Neural progenitor cell (in vitro differentiated cells): ENCODE measurements at regions not wholly inside any gene's neighbourhood (a gene's known extent, or its start where the extent isn't known, plus 50 kb on each side); places are given as distances from the start of the nearest gene placed in this dataset.

Experiments
- DNase-seq: peaks from one replicate; pipeline ENCODE4 v3.0.0-alpha.2; 2016; ENCODE audit warnings: low spot score
- H2AFZ ChIP-seq: fragments of 200-600 bp; sonication (generic); replicated peaks from 2 replicates; pipeline ENCODE4 v1.6.1; 2016; ENCODE audit warnings: antibody characterized with exemption
- H3F3A ChIP-seq: fragments of 200-600 bp; sonication (generic); 2 replicates; pipeline ENCODE4 v1.6.1; 2016; ENCODE audit warnings: antibody characterized with exemption, low read depth
- H3K27ac ChIP-seq: fragments of 200-600 bp; sonication (generic); 2 replicates; pipeline ENCODE4 v1.5.1; 2016; ENCODE audit warnings: mild to moderate bottlenecking
- H3K27me3 ChIP-seq: fragments of 200-600 bp; sonication (generic); 2 replicates; pipeline ENCODE4 v1.6.1; 2016; ENCODE audit warnings: mild to moderate bottlenecking, moderate library complexity
- H3K36me3 ChIP-seq: fragments of 200-600 bp; sonication (generic); 2 replicates; pipeline ENCODE4 v1.5.1; 2016
- H3K4me1 ChIP-seq: fragments of 200-600 bp; sonication (generic); 2 replicates; pipeline ENCODE4 v1.6.1; 2016; ENCODE audit warnings: mixed run types
- H3K4me2 ChIP-seq: fragments of 200-600 bp; sonication (generic); 2 replicates; pipeline ENCODE4 v1.6.1; 2016
- H3K4me3 ChIP-seq: fragments of 200-600 bp; sonication (generic); 2 replicates; pipeline ENCODE4 v1.5.1; 2016
- H3K79me2 ChIP-seq: fragments of 200-600 bp; sonication (generic); 2 replicates; pipeline ENCODE4 v1.6.1; 2016; ENCODE audit warnings: low read depth
- H3K9ac ChIP-seq: fragments of 200-600 bp; sonication (generic); 2 replicates; pipeline ENCODE4 v1.6.1; 2016
- H3K9me3 ChIP-seq: fragments of 200-600 bp; sonication (generic); 2 replicates; pipeline ENCODE4 v1.5.1; 2016; ENCODE audit warnings: low read depth
- H4K20me1 ChIP-seq: fragments of 200-600 bp; sonication (generic); 2 replicates; pipeline ENCODE4 v1.6.1; 2016; ENCODE audit warnings: low read depth
- H3K27ac Mint-ChIP-seq: 3 replicates; pipeline ENCODE4 v1.8.0; 2021; ENCODE audit warnings: mixed read lengths
- H3K27me3 Mint-ChIP-seq: 2 replicates; pipeline ENCODE4 v1.8.0; 2022; ENCODE audit warnings: low read depth, mild to moderate bottlenecking, inconsistent platforms, moderate library complexity, mixed read lengths; ENCODE audit not compliant: insufficient read depth
- H3K36me3 Mint-ChIP-seq: 3 replicates; pipeline ENCODE4 v1.8.0; 2021; ENCODE audit warnings: mixed read lengths
- H3K4me1 Mint-ChIP-seq: 3 replicates; pipeline ENCODE4 v1.8.0; 2021; ENCODE audit warnings: mixed read lengths
- H3K4me3 Mint-ChIP-seq: 3 replicates; pipeline ENCODE4 v1.8.0; 2021; ENCODE audit warnings: mild to moderate bottlenecking, moderate library complexity, mixed read lengths
- H3K9me3 Mint-ChIP-seq: 3 replicates; pipeline ENCODE4 v1.8.0; 2020; ENCODE audit warnings: mixed read lengths
- CTCF ChIP-seq: fragments of 200-600 bp; sonication (generic); IDR thresholded peaks from 2 replicates; pipeline ENCODE4 v1.5.1; 2017; ENCODE audit warnings: antibody characterized with exemption, mild to moderate bottlenecking
- EZH2 ChIP-seq: fragments of 200-600 bp; sonication (generic); IDR thresholded peaks from 2 replicates; pipeline ENCODE4 v1.6.1; 2017; ENCODE audit warnings: antibody characterized with exemption, mild to moderate bottlenecking, moderate library complexity
- EZH2phosphoT487 ChIP-seq: fragments of 200-600 bp; sonication (generic); IDR thresholded peaks from 2 replicates; pipeline ENCODE4 v1.6.1; 2017; ENCODE audit warnings: antibody characterized with exemption

- peak; percentile 81 for DNase-seq
- H3K4me3 Mint-ChIP-seq: no peak overlapping the region
- Histone ChIP-seq H2AFZ (no peak overlapping the region), H3F3A (no peaks in the 10 kb centered on the region), H3K27me3 (no peaks in the 10 kb centered on the region), H3K4me2 (no peak overlapping the region), H3K36me3 (no peaks in the 10 kb centered on the region), H3K9ac (no peak overlapping the region), H3K27ac (no peak overlapping the region), H3K4me3 (no peak overlapping the region), H3K79me2 (no peaks in the 10 kb centered on the region), H3K4me1 (no peaks in the 10 kb centered on the region), H4K20me1 (no peaks in the 10 kb centered on the region), H3K9me3 (no peaks in the 10 kb centered on the region)
- H3K36me3 Mint-ChIP-seq: no peaks in the 10 kb centered on the region
- H3K4me1 Mint-ChIP-seq: no peaks in the 10 kb centered on the region
- H3K27me3 Mint-ChIP-seq: no peaks in the 10 kb centered on the region
- TF ChIP-seq CTCF (peak; percentile 77), EZH2 (no peak)
- no peak overlapping the region for H3K27ac Mint-ChIP-seq
- peaks cover 20% of the 10 kb centered on the region for H3K9me3 Mint-ChIP-seq
Observed at GRCh38 chr3:18295171-18295920, 129.8 kb downstream of the SATB1 start.

GRCh38 chr3:18290157-18290556, 135.0 kb downstream of the SATB1 start:
- H3K27ac Mint-ChIP-seq: no peak overlapping the region
- Histone ChIP-seq H3K4me3 (no peak overlapping the region), H3K36me3 (no peaks in the 10 kb centered on the region), H2AFZ (no peak overlapping the region), H3K9ac (no peak overlapping the region), H4K20me1 (no peaks in the 10 kb centered on the region), H3K9me3 (no peaks in the 10 kb centered on the region), H3K27me3 (no peaks in the 10 kb centered on the region), H3K79me2 (no peaks in the 10 kb centered on the region), H3K27ac (no peak overlapping the region), H3F3A (no peaks in the 10 kb centered on the region), H3K4me1 (no peaks in the 10 kb centered on the region), H3K4me2 (no peak overlapping the region)
- no peaks in the 10 kb centered on the region for H3K4me1 Mint-ChIP-seq
- no peak for DNase-seq
- no peaks in the 10 kb centered on the region for H3K36me3 Mint-ChIP-seq
- H3K27me3 Mint-ChIP-seq: no peaks in the 10 kb centered on the region
- TF ChIP-seq EZH2 (no peak), CTCF (no peak)
- no peak overlapping the region for H3K4me3 Mint-ChIP-seq
- peaks cover 2% of the 10 kb centered on the region for H3K9me3 Mint-ChIP-seq

- no peaks in the 10 kb centered on the region for H3F3A ChIP-seq
- no peaks in the 10 kb centered on the region for H3K9me3 Mint-ChIP-seq
- no peaks in the 10 kb centered on the region for H3K27me3 Mint-ChIP-seq
- no peak overlapping the region for H3K27ac Mint-ChIP-seq
- H3K9ac ChIP-seq: no peak overlapping the region
- no peak overlapping the region for H3K4me3 Mint-ChIP-seq
- no peak for TF ChIP-seq CTCF
- no peak for TF ChIP-seq EZH2
- no peak for TF ChIP-seq EZH2phosphoT487
- no peak overlapping the region for H3K4me2 ChIP-seq
- H3K4me1 ChIP-seq: no peaks in the 10 kb centered on the region
- no peaks in the 10 kb centered on the region for H4K20me1 ChIP-seq
- no peaks in the 10 kb centered on the region for H3K79me2 ChIP-seq
- no peak overlapping the region for H3K27ac ChIP-seq
- H3K4me1 Mint-ChIP-seq: no peaks in the 10 kb centered on the region
- no peaks in the 10 kb centered on the region for H3K36me3 Mint-ChIP-seq
- no peak for DNase-seq
- H2AFZ ChIP-seq: no peak overlapping the region
- H3K36me3 ChIP-seq: no peaks in the 10 kb centered on the region
- H3K27me3 ChIP-seq: no peaks in the 10 kb centered on the region
- no peaks in the 10 kb centered on the region for H3K9me3 ChIP-seq
- no peak overlapping the region for H3K4me3 ChIP-seq
Observed at GRCh38 chr3:18288243-18288642, 136.9 kb downstream of the SATB1 start.
